ENCODE measurements at regions not wholly inside any gene's neighbourhood (a gene's known extent, or its start where the extent isn't known, plus 50 kb on each side); places are given as distances from the start of the nearest gene placed in this dataset.

- no peak for TF ChIP-seq CTCF (IDR thresholded peaks at IDR 0.05; ENCODE audit: low read depth, low read length, missing input control)
- TF ChIP-seq SP1 (IDR thresholded peaks at IDR 0.05): no peak
- no peak for TF ChIP-seq JUND (IDR thresholded peaks at IDR 0.05)
- TF ChIP-seq TAF1 (conservative IDR thresholded peaks at IDR 0.05): no peak
- TF ChIP-seq ZBTB33 (IDR thresholded peaks at IDR 0.05): no peak
- TF ChIP-seq MAX (IDR thresholded peaks at IDR 0.05): no peak
- TF ChIP-seq ATF3 (IDR thresholded peaks at IDR 0.05): no peak
Observed at GRCh38 chr12:124633365-124634362, 66.3 kb upstream of the NCOR2 start.

Data from liver (tissue), 3 donors.